ENCODE measurements at regions not wholly inside any gene's neighbourhood (a gene's known extent, or its start where the extent isn't known, plus 50 kb on each side); places are given as distances from the start of the nearest gene placed in this dataset.
"Not testable (repeated sequence)": the region's sequence is repeated elsewhere in the genome, so short reads cannot be mapped to it uniquely, and the experiment has no call there.

DNA sequence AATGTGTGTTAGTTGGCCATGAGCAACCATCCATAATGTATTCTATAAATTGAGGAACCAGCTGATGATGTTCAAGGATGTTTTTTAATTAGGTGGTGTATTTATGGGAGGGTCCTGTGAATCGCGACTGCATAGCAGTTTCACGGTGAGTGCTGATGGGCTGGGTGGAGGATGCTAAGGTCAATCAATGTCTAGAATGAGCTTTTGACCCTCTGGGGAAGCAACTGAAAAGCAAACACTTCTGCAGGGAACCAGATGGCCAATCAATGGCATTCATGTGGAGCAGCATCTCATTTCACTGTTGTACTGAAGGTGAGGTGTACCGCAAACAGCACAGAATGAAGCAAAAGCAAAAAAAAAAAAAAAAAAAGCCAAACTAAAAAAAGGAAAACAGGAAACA lies 676.1 kb upstream of the TMEM132C start:
- no peak for DNase-seq

DNA sequence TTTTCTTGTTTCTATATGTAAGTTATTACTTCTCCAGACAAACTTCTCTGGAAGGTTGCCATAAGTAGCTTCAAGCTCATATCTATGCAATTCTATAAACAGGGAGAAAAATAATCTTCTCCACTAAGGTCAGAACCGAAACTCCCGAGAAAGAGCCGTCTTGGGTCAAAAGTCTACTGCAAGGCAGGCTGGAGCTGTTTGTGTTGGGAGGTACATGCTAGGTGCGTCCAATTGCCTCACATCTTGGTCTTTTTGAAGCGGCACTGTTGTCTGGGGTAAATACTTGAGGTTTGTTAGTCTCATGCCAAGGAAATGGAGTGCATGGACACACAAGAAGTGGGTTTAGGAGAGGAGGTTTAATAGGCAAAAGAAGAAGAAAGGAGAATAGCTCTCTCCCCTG lies 674.7 kb upstream of the TMEM132C start:
- no peak for DNase-seq

DNA sequence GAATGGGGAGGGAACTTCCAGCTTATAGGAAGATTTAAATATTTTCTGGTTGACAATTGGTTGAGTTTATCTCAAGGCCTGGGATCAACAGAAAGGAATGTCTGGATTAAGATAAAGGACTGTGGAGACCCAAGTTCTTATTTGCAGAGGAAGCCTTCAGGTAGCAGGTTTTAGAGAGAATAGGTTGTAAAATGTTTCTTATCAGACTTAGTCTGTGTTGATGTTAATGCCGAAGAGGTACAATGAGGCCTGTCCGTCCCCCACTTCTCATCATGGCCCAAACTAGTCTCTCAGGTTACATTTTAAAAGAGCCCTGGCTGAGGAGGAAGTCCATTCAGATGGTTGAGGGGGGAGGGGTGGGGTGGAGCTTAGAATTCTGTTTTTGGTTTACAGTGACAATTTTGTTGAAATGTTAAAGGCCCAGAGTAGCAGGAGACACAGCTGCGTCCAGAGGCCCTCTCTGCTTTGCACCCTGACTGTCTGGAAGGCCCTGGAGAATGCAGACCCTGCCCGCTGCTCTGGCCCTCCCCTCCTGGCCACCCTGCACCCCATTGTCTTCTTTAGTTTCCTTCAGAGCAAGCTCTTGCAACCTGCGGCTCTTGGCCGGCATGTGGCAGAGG lies 672.5 kb upstream of the TMEM132C start:
- DNase-seq = no peak

DNA sequence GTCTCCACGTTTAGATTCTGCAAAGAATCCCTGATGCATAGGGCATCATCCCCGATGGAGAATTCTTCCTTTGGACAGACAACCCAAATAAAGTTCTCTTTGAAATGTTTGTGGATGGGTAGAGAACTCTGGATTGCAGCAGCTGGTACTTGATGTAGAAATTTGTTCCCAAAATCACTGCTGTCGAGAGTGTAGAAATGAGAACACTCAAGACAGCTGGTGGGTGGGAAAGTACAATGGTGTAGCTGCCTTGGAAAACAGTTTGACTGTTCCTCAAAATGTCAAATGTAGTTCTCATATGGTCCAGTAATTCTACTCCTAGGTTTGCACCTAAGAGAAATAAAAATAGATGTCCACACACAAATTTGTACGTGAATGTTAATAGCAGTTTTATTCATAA lies 671.5 kb upstream of the TMEM132C start:
- no peak for DNase-seq

DNA sequence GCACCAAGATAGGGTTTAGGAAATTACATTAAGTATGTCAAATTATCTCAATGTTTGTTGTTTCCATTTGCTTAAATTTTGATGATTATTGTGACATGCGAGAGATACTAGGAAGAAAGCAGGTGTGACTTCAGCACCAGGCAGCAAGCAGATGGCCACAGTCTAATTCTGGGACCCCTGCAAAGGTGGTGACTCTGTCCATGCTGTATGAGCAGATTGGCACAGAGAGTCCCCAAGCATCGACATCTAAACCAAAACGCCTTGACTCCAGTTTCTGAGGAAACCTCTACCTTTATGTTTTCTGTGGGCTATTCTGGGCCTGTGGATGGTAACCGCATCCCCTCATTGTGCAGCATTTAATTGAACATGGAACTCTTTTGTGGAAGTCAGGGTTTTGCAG lies 670.1 kb upstream of the TMEM132C start:
- no peak for DNase-seq

DNA sequence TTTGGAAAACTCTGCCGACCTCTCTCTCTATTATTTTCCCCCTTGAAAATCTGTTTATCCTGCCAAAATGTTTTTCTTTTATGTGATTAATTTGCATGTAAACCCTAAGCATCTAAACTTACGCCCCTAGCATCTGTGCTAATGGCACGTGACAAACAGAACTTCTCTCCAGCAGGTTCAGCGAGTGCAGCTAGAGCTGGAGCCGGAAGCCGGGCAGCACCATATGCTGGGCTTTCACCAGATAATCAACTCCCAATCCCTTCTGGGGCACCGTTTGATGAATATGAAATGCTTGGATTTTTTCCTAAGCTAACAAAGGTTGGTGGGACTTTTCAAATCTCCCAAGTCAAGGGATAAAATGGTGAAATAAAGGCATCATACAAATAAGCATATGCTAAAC lies 667.5 kb upstream of the TMEM132C start:
- DNase-seq = no peak

DNA sequence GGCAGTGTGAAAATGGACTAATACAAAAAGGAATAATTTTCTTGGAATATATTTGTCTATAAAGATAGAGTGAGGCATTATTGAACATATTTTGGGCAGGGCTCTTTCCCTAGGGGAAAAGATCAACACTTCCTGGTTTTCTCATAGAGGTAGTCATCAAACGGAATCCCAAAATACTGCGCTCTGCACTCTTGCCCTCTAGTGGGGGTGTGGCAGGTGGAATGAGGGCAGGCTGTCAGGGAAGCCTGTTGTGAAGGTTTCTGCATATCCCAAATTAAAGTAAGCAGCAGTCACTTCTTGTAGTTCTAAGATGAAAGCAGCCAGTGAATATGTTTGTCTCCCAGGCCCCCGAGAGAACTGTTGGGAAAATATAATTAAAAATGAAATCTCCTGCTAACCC lies 666.8 kb upstream of the TMEM132C start:
- DNase-seq = no peak

DNA sequence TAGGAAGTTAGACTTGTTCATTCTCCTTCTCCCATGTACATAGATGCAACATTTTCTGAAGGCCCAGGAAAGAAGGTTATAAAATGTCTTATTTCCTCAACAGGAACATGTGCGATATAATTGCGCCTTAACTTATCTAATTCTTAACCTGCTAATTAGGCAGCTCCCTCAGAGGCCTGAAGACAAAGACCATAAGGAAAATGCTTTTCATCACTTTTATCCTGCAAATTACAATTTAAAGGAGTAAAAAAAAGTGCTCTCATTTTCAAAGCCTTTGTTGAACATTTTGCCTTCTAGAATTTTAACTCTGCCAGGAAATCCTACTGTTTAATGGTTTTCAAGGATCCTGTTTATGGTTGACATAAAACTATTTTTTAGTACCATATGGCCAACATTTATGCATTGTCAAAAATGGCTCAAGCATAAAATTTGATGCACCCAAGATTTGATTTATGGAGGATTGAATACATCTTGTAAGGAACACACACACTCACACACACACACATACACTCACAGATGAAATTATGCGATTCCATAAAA lies 660.4 kb upstream of the TMEM132C start:
- no peak for DNase-seq

DNA sequence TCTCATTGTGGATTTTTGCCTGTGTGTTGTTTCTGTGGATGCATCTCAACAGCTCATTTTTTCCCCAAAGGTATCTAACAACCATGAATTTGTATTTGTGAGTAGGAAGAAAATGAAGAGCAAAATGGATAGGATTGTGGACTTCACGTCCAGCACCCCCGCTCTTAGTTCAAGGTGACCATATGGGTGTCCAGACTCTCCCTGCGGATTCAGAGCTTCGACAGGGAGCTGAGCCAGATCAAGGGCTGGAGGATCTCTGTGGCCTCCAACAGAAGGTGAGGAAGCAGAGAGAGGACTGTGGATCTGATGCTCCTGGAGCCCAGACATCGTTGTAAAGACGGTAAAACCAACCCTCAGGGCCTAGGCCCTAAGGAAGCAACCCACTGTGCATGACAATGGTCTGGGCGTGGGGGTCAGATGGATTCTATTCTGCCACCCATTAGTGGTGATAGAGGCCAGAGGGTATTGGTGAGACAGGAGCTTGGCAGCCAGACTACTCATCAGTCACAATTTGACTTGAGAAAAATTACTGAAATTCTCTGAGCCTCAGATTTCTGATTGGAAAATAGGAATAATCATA lies 659.7 kb upstream of the TMEM132C start:
- no peak for DNase-seq

DNA sequence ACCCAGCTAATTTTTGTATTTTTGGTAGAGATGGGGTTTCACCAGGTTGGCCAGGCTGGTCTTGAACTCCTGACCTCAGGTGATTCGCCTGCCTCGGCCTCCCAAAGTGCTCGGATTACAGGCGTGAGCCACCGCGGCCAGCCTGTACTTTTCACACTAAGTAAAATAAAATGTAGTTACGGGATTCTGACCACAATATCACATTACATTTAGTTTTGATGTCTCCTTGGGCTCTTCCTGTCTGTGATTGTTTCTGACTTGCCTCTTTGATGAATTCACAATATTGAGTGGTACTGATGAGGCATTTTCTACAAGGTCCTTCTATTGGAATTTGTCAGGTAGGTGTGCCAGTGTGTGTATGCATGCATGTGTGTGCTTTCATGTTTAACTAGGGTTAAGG lies 658.6 kb upstream of the TMEM132C start:
- not testable (repeated sequence) for DNase-seq

DNA sequence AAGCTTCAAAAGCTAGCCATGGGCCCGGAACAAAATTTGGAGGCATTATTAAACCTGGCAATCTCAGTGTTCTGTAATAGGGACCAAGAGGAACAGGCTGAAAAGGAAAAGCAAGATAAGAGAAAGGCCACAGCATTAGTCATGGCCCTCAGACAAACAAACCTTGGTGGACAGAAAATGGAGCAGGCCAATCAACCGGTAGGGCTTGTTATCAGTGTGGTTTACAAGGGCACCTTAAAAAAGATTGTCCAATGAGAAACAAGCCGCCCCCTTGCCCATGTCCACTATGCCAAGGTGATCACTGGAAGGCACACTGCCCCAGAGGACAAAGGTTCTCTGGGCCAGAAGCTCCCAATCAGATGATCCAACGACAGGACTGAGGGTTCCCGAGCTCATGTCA lies 653.9 kb upstream of the TMEM132C start:
- no peak for DNase-seq

DNA sequence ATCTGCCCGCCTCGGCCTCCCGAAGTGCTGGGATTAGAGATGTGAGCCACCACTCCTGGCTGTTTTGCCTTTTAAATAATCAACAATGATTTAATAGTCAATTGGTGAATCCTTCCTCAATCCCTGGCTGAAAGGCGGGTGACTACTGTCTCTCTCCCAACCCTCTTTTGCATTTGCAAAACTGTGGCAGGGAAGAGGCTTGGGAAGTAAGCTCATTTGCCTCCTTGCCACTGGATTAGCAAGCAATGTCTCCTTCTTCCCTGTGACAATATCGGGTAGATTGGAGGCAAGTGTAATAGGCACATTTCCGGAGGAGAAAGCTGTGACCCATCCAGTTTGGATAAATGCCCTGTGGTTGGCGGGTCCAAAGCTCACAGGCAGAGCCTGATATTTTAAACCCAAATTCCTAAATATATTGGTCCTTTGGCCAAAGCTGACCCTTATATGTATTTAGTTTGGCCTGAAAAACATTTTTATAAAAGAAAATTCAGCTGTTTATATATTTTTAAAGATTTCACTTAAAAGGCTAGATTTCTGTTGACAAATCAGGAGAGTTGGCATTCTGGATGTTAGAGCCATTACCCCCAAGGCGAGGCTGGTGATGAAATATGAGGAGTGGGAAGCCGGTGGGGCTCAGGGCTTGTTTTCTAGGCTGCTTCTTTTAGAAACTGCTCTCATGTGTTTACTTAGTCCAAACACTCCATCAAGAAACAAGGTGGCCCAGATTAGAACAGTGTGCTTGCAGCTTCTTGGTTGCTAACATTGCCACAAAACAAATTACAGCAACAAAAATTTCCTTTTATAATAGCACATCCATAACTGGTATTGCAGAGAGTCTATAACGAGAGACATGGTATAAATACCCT lies 646.9 kb upstream of the TMEM132C start:
- no peak for DNase-seq

DNA sequence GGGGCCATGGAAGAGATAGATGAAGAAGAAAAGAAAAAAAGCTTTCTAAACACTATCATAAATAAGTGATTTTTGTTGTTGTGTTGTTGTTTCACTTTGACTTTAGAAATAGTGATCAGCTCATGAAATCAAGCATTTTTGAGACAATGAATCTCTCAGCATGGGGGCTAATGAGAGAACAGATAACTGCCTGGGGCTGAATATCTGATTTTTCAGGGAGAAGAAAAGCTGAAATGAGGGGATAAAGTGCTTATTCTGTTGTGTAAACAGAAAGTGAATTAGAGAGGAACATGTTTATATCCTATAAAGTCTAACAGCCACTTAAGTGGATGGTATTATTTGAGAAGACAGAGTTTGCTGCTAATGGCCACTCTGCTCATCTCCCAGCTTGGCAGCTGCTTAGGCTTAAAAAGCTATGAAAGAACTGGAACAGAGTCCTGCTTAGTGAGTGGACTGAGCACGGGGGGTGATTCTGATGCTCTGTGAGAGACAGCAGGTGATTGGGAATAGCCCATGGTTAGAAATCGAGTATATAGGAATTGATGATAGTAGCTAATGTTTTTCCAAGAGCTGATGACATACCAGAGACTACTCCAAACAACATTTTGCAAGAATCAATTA lies 646.1 kb upstream of the TMEM132C start:
- no peak for DNase-seq

DNA sequence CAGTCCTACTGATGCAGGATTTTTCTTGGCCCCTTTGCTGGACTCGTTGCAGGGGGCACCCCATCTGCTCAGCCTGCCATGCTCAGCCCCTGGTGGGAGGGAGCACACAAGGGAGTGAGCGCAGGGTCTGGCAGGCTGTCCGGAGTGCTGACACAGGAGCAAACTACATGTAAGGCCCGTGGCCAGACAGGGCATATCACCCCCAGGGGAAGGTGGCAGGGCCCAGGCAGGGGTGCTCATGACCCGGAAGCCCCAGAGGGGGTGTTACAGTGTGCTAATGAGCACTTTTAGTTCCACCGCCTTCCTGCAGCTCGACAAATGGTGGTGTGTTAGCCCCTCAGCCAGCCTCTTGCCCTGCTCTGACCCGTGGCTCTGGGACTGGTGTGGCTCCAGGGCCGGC lies 645.6 kb upstream of the TMEM132C start:
- DNase-seq = no peak

DNA sequence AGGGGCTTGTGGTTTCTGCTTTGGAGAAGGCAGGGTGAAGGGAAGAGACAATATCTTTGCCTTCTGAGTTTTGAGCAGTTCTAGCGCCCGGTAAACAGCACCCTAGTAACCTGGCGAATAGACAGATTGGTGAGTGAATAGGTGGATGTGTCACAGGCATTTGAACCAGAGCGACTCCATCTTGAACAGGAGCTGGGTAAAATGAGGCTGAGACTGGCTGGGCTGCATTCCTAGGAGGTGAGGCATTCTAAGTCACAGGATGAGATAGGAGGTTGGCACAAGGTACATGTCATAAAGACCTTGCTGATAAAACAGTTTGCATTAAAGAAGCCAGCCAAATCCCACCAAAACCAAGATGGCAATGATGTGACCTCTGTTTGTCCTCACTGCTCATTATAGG lies 643.6 kb upstream of the TMEM132C start:
- DNase-seq = no peak

DNA sequence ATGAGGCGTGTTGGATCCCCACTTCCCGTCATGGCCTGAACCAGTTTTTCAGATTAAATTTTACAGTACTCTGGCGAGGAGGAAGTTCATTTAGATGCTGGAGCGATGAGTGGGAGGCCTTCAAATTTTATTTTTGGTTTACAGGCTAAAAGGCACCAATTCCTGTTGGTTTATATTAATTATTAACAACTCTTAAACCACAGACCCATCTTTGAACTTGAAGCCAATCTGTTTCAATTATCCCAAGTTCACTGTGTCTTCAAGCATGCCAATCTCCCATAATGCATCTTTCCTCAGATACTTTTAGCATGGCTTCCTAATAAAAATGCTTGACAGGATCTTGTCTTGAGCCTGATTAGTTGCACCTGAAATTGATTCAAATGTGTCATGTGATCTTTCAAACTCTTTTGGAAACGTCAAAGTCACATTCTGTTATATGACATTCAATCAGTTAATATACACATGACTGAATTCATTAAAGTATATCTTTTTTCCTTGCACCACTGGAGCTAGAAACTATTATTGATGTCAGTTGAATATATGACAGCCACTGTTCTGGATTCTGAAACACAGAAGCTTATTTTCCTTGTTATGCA lies 641.7 kb upstream of the TMEM132C start:
- DNase-seq = no peak

DNA sequence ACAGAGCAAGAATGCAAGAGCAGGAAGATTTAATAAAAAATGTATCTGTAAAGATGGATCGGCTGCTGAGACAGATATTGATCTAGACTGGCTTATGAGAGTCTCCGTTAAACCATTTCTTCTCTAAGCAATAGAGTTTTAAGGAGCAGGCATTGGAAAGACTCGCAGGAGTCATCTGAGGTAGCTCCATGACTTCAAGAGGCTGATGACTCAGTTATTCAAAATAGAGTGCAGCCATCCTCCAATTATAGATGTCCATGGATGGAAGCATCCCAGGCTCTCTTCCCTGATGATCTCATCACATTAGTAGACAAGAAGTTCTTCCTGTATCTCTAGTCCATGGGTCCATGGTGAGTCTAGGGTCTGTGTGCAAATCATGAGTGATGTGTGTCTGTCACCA lies 638.3 kb upstream of the TMEM132C start:
- no peak for DNase-seq

DNA sequence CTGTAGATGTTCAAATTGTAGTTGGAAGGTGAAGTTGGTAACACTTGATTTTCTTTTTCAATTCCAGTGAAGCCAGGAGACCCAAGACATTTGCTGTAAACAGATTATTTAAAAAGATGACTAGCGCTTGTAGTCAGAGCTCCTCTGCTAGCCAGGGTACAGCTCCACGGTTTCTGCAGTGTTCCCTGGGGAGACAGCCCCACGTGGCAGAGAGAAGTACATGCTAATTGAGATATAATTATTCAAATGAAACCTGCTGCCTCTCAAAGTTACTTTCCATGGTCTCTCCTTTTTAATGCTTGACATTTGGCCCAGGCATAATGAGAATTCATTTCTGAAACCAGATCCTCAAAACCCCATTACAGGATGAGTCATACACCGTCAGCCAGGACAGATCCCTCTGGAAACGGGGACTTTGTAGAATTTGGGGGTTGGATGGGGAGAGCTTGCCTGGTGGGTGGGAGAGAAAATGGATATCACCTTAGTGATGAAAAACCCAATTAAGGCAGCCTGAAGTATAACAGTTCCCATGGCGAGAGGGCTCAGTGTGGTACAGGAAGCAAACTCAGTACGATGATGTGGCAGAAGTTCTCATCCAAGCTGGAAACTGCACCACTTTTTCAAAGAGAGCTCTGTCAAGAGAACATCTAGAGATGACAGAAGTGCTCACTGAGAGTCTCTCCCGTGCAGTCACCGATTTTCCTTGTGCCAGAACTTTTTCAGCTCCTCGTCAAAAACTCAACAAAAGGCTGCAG lies 637.7 kb upstream of the TMEM132C start:
- DNase-seq = no peak

DNA sequence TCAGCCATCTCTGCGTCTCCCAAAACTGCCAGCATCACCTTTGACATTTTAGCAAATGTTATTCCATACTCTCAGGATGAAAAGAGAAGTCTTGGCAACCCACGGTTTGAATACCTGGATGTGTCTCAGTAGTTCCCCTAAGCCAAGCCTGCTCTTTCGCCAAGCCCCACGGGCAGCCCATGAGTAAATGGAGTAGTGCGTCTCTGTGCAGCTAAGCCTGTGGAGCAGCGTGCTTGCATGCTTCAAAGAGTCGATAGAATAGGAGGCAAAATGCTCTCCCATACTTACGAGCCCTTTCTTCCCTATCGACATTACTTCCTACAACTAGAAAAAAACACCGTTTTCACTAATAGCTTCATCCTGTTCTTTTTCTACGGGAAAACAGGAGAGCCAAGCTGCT lies 634.5 kb upstream of the TMEM132C start:
- DNase-seq = no peak

DNA sequence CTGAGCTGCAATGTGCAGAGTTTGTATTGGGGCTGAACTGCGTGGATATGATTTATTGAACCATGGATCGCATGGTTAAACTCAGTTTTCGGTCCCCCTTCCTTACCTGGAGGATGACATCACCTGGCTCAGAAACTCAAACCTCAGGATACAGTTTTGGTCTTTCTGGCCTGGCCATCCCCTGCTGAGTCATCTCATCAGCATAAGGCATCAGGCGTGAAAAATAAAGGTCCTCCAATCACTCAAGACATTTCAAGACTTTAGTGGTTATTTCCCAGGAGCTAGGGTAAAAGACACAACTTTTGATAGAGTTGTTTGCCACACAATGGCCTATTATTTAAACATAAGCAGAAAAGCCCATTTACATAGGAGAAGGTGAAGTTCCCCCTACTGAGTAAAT lies 631.1 kb upstream of the TMEM132C start:
- no peak for DNase-seq

DNA sequence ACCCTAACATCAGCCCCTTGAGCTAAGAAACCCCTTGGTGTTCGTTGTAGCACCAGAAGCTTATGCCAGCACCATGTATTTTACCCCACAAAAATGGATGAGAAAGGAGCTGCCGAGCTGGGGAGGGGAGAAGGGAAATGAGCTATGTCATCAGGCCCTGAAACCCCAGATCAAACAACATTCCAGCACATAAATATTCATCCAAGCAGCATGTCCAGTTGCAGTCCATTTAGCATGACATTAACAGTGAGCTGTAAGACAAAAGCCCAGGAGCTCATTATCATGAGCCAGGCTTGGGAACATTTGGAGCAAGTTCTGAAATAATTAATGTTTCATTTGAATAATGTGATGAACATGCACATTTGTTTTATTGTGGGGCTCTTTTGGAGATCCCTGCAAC lies 630.1 kb upstream of the TMEM132C start:
- DNase-seq = no peak

DNA sequence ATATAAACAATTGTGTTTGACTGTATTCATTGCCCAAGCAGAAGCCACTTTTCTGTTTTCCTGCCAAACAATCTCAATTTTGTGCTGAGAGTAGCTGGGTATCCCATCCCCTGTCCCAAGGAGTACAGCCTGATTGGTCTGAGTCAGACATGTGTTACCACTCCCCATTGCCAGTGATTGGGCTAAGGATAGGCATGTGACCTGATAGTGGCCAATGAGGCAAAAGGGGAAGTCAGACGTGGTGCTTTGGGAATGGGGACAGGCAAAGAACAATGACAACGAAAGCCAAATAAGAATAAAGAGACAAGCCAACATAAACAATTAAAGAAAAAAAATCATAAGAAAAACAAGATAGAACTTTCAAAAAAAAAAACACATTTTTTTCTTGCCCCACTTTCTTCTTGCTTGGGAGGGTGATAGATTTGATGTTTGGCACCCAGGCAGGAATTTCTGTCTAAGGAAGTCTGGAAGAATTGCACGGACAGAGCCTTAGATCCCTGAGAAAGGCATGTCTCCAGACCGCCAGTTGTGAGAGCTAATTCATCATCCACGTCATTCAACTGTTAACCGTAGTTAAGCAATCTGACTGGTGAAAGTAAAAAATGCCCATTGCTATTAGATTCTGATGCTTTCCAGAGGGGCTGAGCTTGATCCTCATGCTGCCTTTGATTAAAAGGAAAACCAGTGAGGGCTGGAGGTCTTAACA lies 626.6 kb upstream of the TMEM132C start:
- no peak for DNase-seq

All from hematopoietic multipotent progenitor cell treated with erythropoietin and hydrocortisone succinate and interleukin-3 and kit ligand, for 6 days (in vitro differentiated cells).